Ishikawa (cell line): ENCODE measurements at regions not wholly inside any gene's neighbourhood (a gene's known extent, or its start where the extent isn't known, plus 50 kb on each side); places are given as distances from the start of the nearest gene placed in this dataset.

Experiments used
- FOXM1 ChIP-seq: IDR thresholded peaks from 2 replicates; pipeline ENCODE4 v1.6.1; 2012; ENCODE audit warnings: low read depth, borderline replicate concordance
- YY1 ChIP-seq: IDR thresholded peaks from 2 replicates; pipeline ENCODE4 v1.6.1; 2012; ENCODE audit warnings: low read depth

DNA sequence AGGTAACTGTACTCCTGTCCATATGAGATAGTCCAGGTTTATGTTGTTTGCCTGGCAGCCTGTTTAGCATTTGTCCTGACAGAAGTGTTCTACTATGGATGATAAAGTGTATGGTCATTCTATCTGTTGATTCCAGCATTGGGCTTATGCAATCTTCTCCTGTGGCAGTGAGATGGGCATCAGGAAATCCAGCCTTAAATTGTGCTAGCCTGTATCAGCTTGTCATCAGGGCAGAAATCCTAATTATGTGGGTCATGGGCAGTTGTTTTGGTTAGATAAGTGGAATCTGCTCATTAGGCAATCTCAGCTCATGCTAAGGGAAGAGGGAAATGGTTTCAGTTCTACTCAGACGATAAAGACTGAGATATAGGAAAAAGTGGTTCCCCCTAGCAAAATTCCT lies 247.4 kb upstream of the CHD1 start:
- TF ChIP-seq YY1 (no peak), FOXM1 (no peak)
